ENCODE measurements at regions not wholly inside any gene's neighbourhood (a gene's known extent, or its start where the extent isn't known, plus 50 kb on each side); places are given as distances from the start of the nearest gene placed in this dataset.

DNA sequence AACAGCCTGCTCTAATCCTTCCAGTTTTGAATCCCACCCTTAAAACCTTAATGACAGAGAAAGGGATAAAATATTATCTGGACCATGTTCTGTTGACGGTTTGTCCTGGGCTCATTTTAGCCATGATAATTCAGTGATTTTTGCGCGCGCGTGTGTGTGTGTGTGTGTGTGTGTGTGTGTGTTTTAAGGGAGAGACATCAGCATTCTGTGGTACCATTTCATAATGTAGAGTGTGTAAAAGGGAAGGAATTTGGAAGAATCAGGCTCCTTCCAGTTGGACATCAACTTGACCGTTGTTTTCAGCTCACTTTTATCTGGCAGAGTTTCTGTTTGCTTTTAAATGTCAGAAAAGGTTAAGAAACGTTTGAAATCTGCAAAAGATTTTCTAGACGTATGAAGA lies 535.5 kb downstream of the TNS1 start:
- H3K27me3 ChIP-seq: no peaks in the 10 kb centered on the region
- TF ChIP-seq POLR2A (IDR thresholded peaks at IDR 0.05): no peak
- TF ChIP-seq, protein P1, sequence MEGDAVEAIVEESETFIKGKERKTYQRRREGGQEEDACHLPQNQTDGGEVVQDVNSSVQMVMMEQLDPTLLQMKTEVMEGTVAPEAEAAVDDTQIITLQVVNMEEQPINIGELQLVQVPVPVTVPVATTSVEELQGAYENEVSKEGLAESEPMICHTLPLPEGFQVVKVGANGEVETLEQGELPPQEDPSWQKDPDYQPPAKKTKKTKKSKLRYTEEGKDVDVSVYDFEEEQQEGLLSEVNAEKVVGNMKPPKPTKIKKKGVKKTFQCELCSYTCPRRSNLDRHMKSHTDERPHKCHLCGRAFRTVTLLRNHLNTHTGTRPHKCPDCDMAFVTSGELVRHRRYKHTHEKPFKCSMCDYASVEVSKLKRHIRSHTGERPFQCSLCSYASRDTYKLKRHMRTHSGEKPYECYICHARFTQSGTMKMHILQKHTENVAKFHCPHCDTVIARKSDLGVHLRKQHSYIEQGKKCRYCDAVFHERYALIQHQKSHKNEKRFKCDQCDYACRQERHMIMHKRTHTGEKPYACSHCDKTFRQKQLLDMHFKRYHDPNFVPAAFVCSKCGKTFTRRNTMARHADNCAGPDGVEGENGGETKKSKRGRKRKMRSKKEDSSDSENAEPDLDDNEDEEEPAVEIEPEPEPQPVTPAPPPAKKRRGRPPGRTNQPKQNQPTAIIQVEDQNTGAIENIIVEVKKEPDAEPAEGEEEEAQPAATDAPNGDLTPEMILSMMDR (IDR thresholded peaks at IDR 0.05): no peak
- WGBS, 2 donors: 49 to 83% methylated on average over 8 of the region's 8 CpGs
- H3K36me3 ChIP-seq (ENCODE audit: low read depth, missing control alignments): no peaks in the 10 kb centered on the region
- H3K4me1 ChIP-seq: no peaks in the 10 kb centered on the region
- no peak overlapping the region for H3K4me3 ChIP-seq
- H3K9me3 ChIP-seq: no peaks in the 10 kb centered on the region
- no peak overlapping the region for H3K27ac ChIP-seq
- DNase-seq: no peak
- intact Hi-C loops (cut with DNase I; ENCODE audit: low total_unique reads): no loop called here

DNA sequence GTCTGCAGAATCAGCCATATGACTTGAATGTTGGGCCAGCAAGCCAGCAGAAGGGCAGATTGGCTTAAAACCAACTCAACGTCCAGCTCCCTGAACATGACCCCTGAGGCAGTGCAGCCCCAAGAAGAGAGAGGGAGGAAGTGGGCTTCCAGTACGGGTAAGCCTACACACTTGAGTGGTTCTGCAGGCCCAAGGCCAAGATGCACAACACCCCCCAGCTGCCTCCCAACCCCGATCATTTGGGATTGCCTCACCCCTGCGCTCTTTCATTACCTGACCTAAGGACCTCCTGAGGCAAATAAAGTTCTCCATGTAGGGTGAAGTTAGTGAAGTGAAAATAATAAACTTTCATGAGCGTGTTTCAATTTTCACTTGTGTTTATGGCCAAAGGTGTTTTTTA lies 536.0 kb downstream of the TNS1 start:
- Histone ChIP-seq H3K27ac (no peak overlapping the region), H3K9me3 (no peaks in the 10 kb centered on the region), H3K36me3 (ENCODE audit: low read depth, missing control alignments) (no peaks in the 10 kb centered on the region), H3K27me3 (no peaks in the 10 kb centered on the region), H3K4me3 (no peak overlapping the region), H3K4me1 (no peaks in the 10 kb centered on the region)
- no peak for TF ChIP-seq POLR2A (IDR thresholded peaks at IDR 0.05)
- TF ChIP-seq, protein P1 (IDR thresholded peaks at IDR 0.05): no peak
- DNase-seq: no peak
- intact Hi-C loops (cut with DNase I; ENCODE audit: low total_unique reads): no loop called here
- 79 to 80% methylated on average over 5 of the region's 5 CpGs for WGBS, 2 donors

DNA sequence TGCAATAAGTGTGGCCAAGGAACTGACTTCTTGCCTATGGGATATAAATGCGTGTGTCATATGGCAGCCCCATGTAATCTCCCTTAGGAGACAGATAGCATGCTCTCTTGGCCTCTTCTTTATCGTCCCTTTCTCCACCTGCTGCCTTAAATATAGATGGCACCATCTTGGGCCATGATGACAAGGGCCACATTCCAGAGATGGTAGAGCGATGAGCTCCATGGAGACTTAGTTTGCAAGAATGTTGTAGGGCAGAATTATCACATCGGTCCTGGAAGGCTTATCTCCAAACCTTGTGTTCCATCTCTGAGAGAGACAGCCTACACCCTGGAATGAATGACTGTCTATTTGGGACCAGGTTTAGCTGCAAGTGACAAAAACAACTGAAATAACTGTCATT lies 536.7 kb downstream of the TNS1 start:
- TF ChIP-seq, protein P1 (IDR thresholded peaks at IDR 0.05): no peak
- TF ChIP-seq POLR2A (IDR thresholded peaks at IDR 0.05): no peak
- no peaks in the 10 kb centered on the region for H3K36me3 ChIP-seq (ENCODE audit: low read depth, missing control alignments)
- no peak overlapping the region for H3K27ac ChIP-seq
- H3K27me3 ChIP-seq: no peaks in the 10 kb centered on the region
- no peaks in the 10 kb centered on the region for H3K4me1 ChIP-seq
- no peak overlapping the region for H3K4me3 ChIP-seq
- 92 to 95% methylated on average over 4 of the region's 4 CpGs for WGBS, 2 donors
- DNase-seq: no peak
- intact Hi-C loops (cut with DNase I; ENCODE audit: low total_unique reads): no loop called here
- H3K9me3 ChIP-seq: no peaks in the 10 kb centered on the region

DNA sequence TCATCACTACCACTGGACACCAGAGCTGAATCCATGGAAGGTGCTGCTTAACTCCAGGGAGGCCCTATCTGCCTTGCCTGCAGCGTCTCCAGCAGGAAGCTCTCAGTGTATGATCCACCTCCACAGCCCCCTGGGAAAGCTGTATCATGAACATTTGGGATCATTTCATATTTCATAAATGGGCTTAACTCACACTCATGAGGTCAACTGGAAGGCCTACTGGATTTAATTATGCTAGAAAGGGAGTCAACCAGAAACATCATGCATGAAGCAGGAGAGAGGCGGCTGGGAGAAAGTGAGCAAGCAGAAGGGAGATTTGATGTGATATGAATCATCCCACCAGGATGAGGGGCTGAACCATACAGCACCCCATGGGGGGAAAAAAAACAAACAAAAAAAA lies 537.7 kb downstream of the TNS1 start:
- 86 to 98% methylated on average over 2 of the region's 2 CpGs for WGBS, 2 donors
- no peak overlapping the region for H3K4me3 ChIP-seq
- no peaks in the 10 kb centered on the region for H3K9me3 ChIP-seq
- H3K27ac ChIP-seq: no peak overlapping the region
- intact Hi-C loops (cut with DNase I; ENCODE audit: low total_unique reads): no loop called here
- TF ChIP-seq, protein P1 (IDR thresholded peaks at IDR 0.05): no peak
- no peak for TF ChIP-seq POLR2A (IDR thresholded peaks at IDR 0.05)
- H3K27me3 ChIP-seq: no peaks in the 10 kb centered on the region
- H3K36me3 ChIP-seq (ENCODE audit: low read depth, missing control alignments): no peaks in the 10 kb centered on the region
- no peak for DNase-seq
- H3K4me1 ChIP-seq: no peaks in the 10 kb centered on the region

DNA sequence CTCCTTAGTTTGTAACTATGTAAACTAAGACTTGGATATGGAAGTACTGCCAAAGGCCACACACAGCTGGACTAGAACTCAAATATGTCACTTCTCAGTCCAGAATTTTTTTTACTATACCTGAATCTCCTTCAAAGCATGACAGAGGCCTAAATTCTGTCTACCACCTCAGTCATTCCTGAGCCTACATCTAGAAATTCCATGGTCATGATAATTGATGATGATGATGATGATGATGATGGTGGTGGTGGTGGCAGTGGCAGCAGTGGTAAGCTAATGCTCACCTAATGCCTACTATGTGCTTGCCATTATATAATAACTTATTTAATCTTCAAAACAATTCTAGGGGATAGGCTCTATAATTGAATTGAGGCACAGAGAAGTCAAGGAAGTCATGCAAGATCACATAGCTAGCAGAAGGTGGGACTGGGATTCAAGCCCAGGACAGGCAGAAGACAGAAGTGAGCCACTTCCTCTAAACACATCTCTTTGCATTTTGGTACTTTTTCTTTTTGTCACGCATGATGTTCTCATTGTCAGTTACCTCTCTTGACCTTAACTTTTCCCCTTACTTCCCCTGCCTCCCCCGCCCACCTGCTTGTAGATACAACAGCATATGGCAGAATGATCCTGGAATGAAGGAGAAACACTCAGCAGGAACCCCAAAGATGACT lies 539.3 kb downstream of the TNS1 start:
- H3K4me3 ChIP-seq: no peak overlapping the region
- intact Hi-C loops (cut with DNase I; ENCODE audit: low total_unique reads): no loop called here
- no peaks in the 10 kb centered on the region for H3K27me3 ChIP-seq
- WGBS, 2 donors: 92 to 94% methylated on average over 2 of the region's 2 CpGs
- no peak overlapping the region for H3K27ac ChIP-seq
- no peak for TF ChIP-seq POLR2A (IDR thresholded peaks at IDR 0.05)
- TF ChIP-seq, protein P1 (IDR thresholded peaks at IDR 0.05): no peak
- H3K9me3 ChIP-seq: no peaks in the 10 kb centered on the region
- H3K36me3 ChIP-seq (ENCODE audit: low read depth, missing control alignments): no peaks in the 10 kb centered on the region
- DNase-seq: no peak
- H3K4me1 ChIP-seq: no peaks in the 10 kb centered on the region

Data from testis (tissue), 2 donors.